H1 (cell line): ENCODE measurements at regions not wholly inside any gene's neighbourhood (a gene's known extent, or its start where the extent isn't known, plus 50 kb on each side); places are given as distances from the start of the nearest gene placed in this dataset.

Experiments
- CTCF ChIA-PET: fragments of 300-600 bp; sonication (Branson Sonifier 250); formaldehyde crosslinking; loops from one replicate; lab custom pipeline; 2021; ENCODE audit not compliant: partially characterized antibody; lab: Charles Lee
- POLR2A ChIA-PET: fragments of 300-600 bp; sonication (Branson Sonifier 250); formaldehyde crosslinking; loops from one replicate; lab custom pipeline; 2021; ENCODE audit warnings: inconsistent platforms; ENCODE audit not compliant: partially characterized antibody; lab: Charles Lee
- DNase-seq, 2 experiments: peaks; one replicate each; pipeline versions ENCODE4 v3.0.0 to v3.0.0-alpha.2; 2010 to 2022; ENCODE audit warnings: low spot score in 2 of 2, low read depth in 1 of 2, mixed read lengths in 1 of 2
- FAIRE-seq: peaks from 2 replicates; lab custom pipeline; 2011; peaks lifted over from hg19 to GRCh38; lab: Jason Lieb, UNC
- H2AFZ ChIP-seq: 2 replicates; pipeline ENCODE4 v1.8.1; 2012; ENCODE audit warnings: low read length, inconsistent platforms
- H2AK5ac ChIP-seq: 2 replicates; pipeline ENCODE4 v1.6.1; 2013; ENCODE audit warnings: low read depth, low read length
- H2BK120ac ChIP-seq: replicated peaks from 2 replicates; pipeline ENCODE3; 2013; ENCODE audit warnings: low read depth, low read length, inconsistent platforms
- H2BK12ac ChIP-seq: 2 replicates; pipeline ENCODE4 v1.6.1; 2013; ENCODE audit warnings: low read depth, low read length
- H2BK15ac ChIP-seq: 2 replicates; pipeline ENCODE4 v1.6.1; 2013; ENCODE audit warnings: low read length
- H2BK20ac ChIP-seq: 2 replicates; pipeline ENCODE4 v1.6.1; 2013; ENCODE audit warnings: low read length
- H2BK5ac ChIP-seq: 2 replicates; pipeline ENCODE4 v1.6.1; 2013; ENCODE audit warnings: low read depth, low read length
- H3K14ac ChIP-seq: 2 replicates; pipeline ENCODE4 v1.6.1; 2013; ENCODE audit warnings: inconsistent platforms; ENCODE audit not compliant: insufficient read length
- H3K18ac ChIP-seq: 2 replicates; pipeline ENCODE4 v1.6.1; 2013; ENCODE audit warnings: low read length; ENCODE audit errors: extremely low read depth
- H3K23ac ChIP-seq: 2 replicates; pipeline ENCODE4 v1.6.1; 2013; ENCODE audit warnings: inconsistent platforms; ENCODE audit not compliant: insufficient read length
- H3K23me2 ChIP-seq: 2 replicates; pipeline ENCODE4 v1.6.1; 2013; ENCODE audit warnings: low read depth, low read length
- H3K27ac ChIP-seq: 2 replicates; pipeline ENCODE4 v1.6.1; 2011; ENCODE audit warnings: low read depth, low read length, inconsistent platforms
- H3K27me3 ChIP-seq, 4 experiments: replicated peaks in 1 of 4; 1 replicate in 1 of 4; 2 replicates in 3 of 4; pipeline versions ENCODE4 v1.6.1 to v1.8.1; 2011 to 2013; ENCODE audit warnings: low read length in 3 of 4, mild to moderate bottlenecking in 3 of 4, inconsistent platforms in 2 of 4, mixed read lengths in 2 of 4, moderate library complexity in 1 of 4; ENCODE audit not compliant: control insufficient read depth in 3 of 4, insufficient read depth in 3 of 4; ENCODE audit errors: extremely low read depth in 1 of 4
- H3K36me3 ChIP-seq, 4 experiments: 2 replicates each; pipeline versions ENCODE4 v1.6.1 to v1.8.1; 2011 to 2013; ENCODE audit warnings: mild to moderate bottlenecking in 4 of 4, low read length in 3 of 4, moderate library complexity in 2 of 4, control low read depth in 1 of 4, inconsistent platforms in 1 of 4; ENCODE audit not compliant: insufficient read depth in 4 of 4, control insufficient read depth in 2 of 4
- H3K4ac ChIP-seq: replicated peaks from 2 replicates; pipeline ENCODE3; 2013; ENCODE audit warnings: low read length, low read depth, mixed read lengths, inconsistent platforms; ENCODE audit not compliant: insufficient read length
- H3K4me1 ChIP-seq, 4 experiments: replicated peaks in 1 of 4; 1 replicate in 1 of 4; 2 replicates in 3 of 4; pipeline versions ENCODE4 v1.6.1 to v1.8.1; 2011 to 2013; ENCODE audit warnings: low read length in 3 of 4, inconsistent platforms in 2 of 4, mixed read lengths in 1 of 4; ENCODE audit not compliant: insufficient read depth in 4 of 4, control insufficient read depth in 3 of 4
- H3K4me2 ChIP-seq, 2 experiments: 2 replicates each; pipeline versions ENCODE4 v1.6.1 to v1.8.1; 2011 to 2013; ENCODE audit warnings: low read depth in 2 of 2, low read length in 2 of 2, control low read depth in 1 of 2, inconsistent platforms in 1 of 2, mild to moderate bottlenecking in 1 of 2; ENCODE audit not compliant: insufficient read depth in 1 of 2
- H3K4me3 ChIP-seq, 4 experiments: fragments of 200-600, 300-600 bp in 1 of 4; sonication (generic), shearing (Covaris generic), sonication (Bioruptor Twin) in 1 of 4; 2 replicates each; pipeline versions ENCODE4 v1.5.1 to v1.8.1; 2011 to 2016; ENCODE audit warnings: low read length in 4 of 4, low read depth in 3 of 4, control low read depth in 2 of 4, inconsistent platforms in 2 of 4, mild to moderate bottlenecking in 2 of 4, mixed read lengths in 1 of 4, moderate library complexity in 1 of 4; ENCODE audit not compliant: insufficient read depth in 2 of 4; ENCODE audit errors: extremely low read depth in 1 of 4
- H3K56ac ChIP-seq: replicated peaks from 2 replicates; pipeline ENCODE3; 2013; ENCODE audit warnings: low read depth, mild to moderate bottlenecking, mixed read lengths, low read length, inconsistent platforms; ENCODE audit not compliant: insufficient read length
- H3K79me1 ChIP-seq: 2 replicates; pipeline ENCODE4 v1.6.1; 2013; ENCODE audit warnings: low read depth, low read length, control low read depth
- H3K79me2 ChIP-seq, 2 experiments: 2 replicates each; pipeline versions ENCODE4 v1.6.1 to v1.8.1; 2012 to 2013; ENCODE audit warnings: low read length in 2 of 2, mild to moderate bottlenecking in 2 of 2, inconsistent platforms in 1 of 2; ENCODE audit not compliant: insufficient read depth in 2 of 2, control insufficient read depth in 1 of 2
- H3K9ac ChIP-seq, 4 experiments: replicated peaks in 1 of 4; 1 replicate in 1 of 4; 2 replicates in 3 of 4; pipeline versions ENCODE4 v1.6.1 to v1.8.1; 2011 to 2013; ENCODE audit warnings: low read depth in 3 of 4, low read length in 3 of 4, control low read depth in 2 of 4, mild to moderate bottlenecking in 2 of 4, moderate library complexity in 2 of 4, inconsistent platforms in 1 of 4; ENCODE audit errors: extremely low read depth in 1 of 4
- H3K9me3 ChIP-seq, 2 experiments: 2 replicates each; pipeline versions ENCODE4 v1.6.1 to v1.8.1; 2012 to 2013; ENCODE audit warnings: mild to moderate bottlenecking in 2 of 2, moderate library complexity in 2 of 2, control low read depth in 1 of 2, inconsistent platforms in 1 of 2, low read depth in 1 of 2, low read length in 1 of 2, mixed read lengths in 1 of 2; ENCODE audit not compliant: insufficient read depth in 2 of 2
- H4K20me1 ChIP-seq, 2 experiments: replicated peaks in 1 of 2; 2 replicates each; pipeline versions ENCODE3 to v1.8.1; 2011 to 2013; ENCODE audit warnings: inconsistent platforms in 2 of 2, low read length in 2 of 2, mild to moderate bottlenecking in 1 of 2; ENCODE audit not compliant: insufficient read depth in 2 of 2, control insufficient read depth in 1 of 2
- H4K5ac ChIP-seq: 2 replicates; pipeline ENCODE4 v1.6.1; 2013; ENCODE audit warnings: low read length, low read depth, mixed read lengths, inconsistent platforms; ENCODE audit not compliant: insufficient read length
- H4K8ac ChIP-seq: 2 replicates; pipeline ENCODE4 v1.8.0; 2013; ENCODE audit warnings: mild to moderate bottlenecking, moderate library complexity, low read length, inconsistent platforms; ENCODE audit not compliant: insufficient read depth; ENCODE audit errors: extremely low read depth
- H4K91ac ChIP-seq: replicated peaks from 2 replicates; pipeline ENCODE3; 2013; ENCODE audit warnings: low read length, mixed read lengths, inconsistent platforms; ENCODE audit not compliant: insufficient read length
- CBX8 ChIP-seq: fragments of 300-800, 300-1000 bp; sonication (generic); IDR thresholded peaks from 2 replicates; pipeline ENCODE4 v1.7.1; 2016; ENCODE audit warnings: low read depth, low read length, borderline replicate concordance
- CREB1 ChIP-seq: IDR thresholded peaks from 2 replicates; pipeline ENCODE4 v1.6.1; 2012; ENCODE audit warnings: inconsistent platforms
- KDM4A ChIP-seq: IDR thresholded peaks from one replicate; pipeline ENCODE4 v1.7.1; 2012; ENCODE audit warnings: low read depth, mild to moderate bottlenecking, moderate library complexity, low read length, inconsistent platforms; ENCODE audit not compliant: severe bottlenecking
- NANOG ChIP-seq: IDR thresholded peaks from 2 replicates; pipeline ENCODE4 v1.6.1; 2011; ENCODE audit warnings: low read length, low read depth, mild to moderate bottlenecking, inconsistent platforms; ENCODE audit not compliant: insufficient read depth, poor library complexity, severe bottlenecking
- POLR2AphosphoS5 ChIP-seq: IDR thresholded peaks from 2 replicates; pipeline ENCODE4 v1.6.1; 2011; ENCODE audit warnings: low read depth, low read length
- RFX5 ChIP-seq: IDR thresholded peaks from 2 replicates; pipeline ENCODE4 v1.6.1; 2011; ENCODE audit warnings: low read depth, low read length, improper control_type of control experiment, borderline replicate concordance
- RNF2 ChIP-seq: fragments of 200-900, 300-1000 bp; sonication (generic); IDR thresholded peaks from 2 replicates; pipeline ENCODE4 v1.7.1; 2016; ENCODE audit warnings: borderline replicate concordance, low read depth, mild to moderate bottlenecking, antibody characterized with exemption, low read length; ENCODE audit not compliant: poor library complexity, severe bottlenecking; ENCODE audit errors: missing control alignments
- SP2 ChIP-seq: IDR thresholded peaks from 2 replicates; pipeline ENCODE4 v1.6.1; 2012; ENCODE audit warnings: mild to moderate bottlenecking, low read length, inconsistent platforms
- SP4 ChIP-seq: IDR thresholded peaks from 2 replicates; pipeline ENCODE4 v1.6.1; 2012; ENCODE audit warnings: low read length, inconsistent platforms
- ZNF274 ChIP-seq: IDR thresholded peaks from 2 replicates; pipeline ENCODE4 v1.7.0; 2012; ENCODE audit warnings: low read length, borderline replicate concordance; ENCODE audit errors: extremely low read depth
- WGBS, 2 experiments: shearing (Covaris generic) in 1 of 2; methylation state at CpG; one replicate each; pipeline versions ENCODE4 v1.1.6 to v1.1.7; 2013 to 2015; ENCODE audit warnings: low lambda C conversion rate in 2 of 2, mixed read lengths in 2 of 2, inconsistent platforms in 1 of 2, low coverage in 1 of 2, missing lambda C conversion rate in 1 of 2; ENCODE audit not compliant: insufficient replicate concordance in 2 of 2, insufficient coverage in 1 of 2, insufficient read length in 1 of 2; ENCODE audit errors: extremely low coverage in 1 of 2, missing lambda C conversion rate in 1 of 2; 5-methylcytosine and 5-hydroxymethylcytosine counted together

GRCh38 chr10:120406376-120406775 is 50.7 kb upstream of the PLPP4 start:
- WGBS, 2 experiments: 83% methylated on average over 4 of the region's 4 CpGs; no CpG with 5 or more reads in 1 of the 2 experiments
- no peak overlapping the region for H2BK12ac ChIP-seq
- no peak overlapping the region for H3K4ac ChIP-seq
- H3K18ac ChIP-seq: no peak overlapping the region
- H4K8ac ChIP-seq: no peak overlapping the region
- no peak for FAIRE-seq
- H4K91ac ChIP-seq: no peak overlapping the region
- no peak for DNase-seq
- CTCF ChIA-PET: interaction anchor here (0.6 to 1.6 kb wide), 2 partner anchors 168 to 695 kb away, joined by 3 to 6 read pairs; no protein-coding TSS in a partner anchor
- H3K27ac ChIP-seq: no peak overlapping the region
- no peak overlapping the region for H3K4me2 ChIP-seq
- H2BK5ac ChIP-seq: no peak overlapping the region
- no peaks in the 10 kb centered on the region for H3K79me1 ChIP-seq
- no peaks in the 10 kb centered on the region for H4K20me1 ChIP-seq
- H3K4me3 ChIP-seq: no peak overlapping the region
- H3K27me3 ChIP-seq: no peaks in the 10 kb centered on the region
- no peak overlapping the region for H2AK5ac ChIP-seq
- no peak overlapping the region for H2BK20ac ChIP-seq
- H2BK120ac ChIP-seq: no peak overlapping the region
- H3K9me3 ChIP-seq: no peaks in the 10 kb centered on the region
- H3K36me3 ChIP-seq: no peaks in the 10 kb centered on the region
- POLR2A ChIA-PET: no interaction called here
- no peak overlapping the region for H4K5ac ChIP-seq
- H3K4me1 ChIP-seq: no peaks in the 10 kb centered on the region; a peak in 1 of 7 replicates
- no peak overlapping the region for H3K14ac ChIP-seq
- peaks cover 2% of the 10 kb centered on the region; the same call in 1 of the 2 replicates for H3K23me2 ChIP-seq
- H3K79me2 ChIP-seq: no peaks in the 10 kb centered on the region
- no peak overlapping the region for H3K56ac ChIP-seq
- H3K23ac ChIP-seq: no peak overlapping the region
- H2BK15ac ChIP-seq: no peak overlapping the region
- TF ChIP-seq CREB1 (no peak), SP2 (no peak), RFX5 (no peak), POLR2AphosphoS5 (no peak), CBX8 (no peak), KDM4A (no peak), NANOG (no peak), SP4 (no peak), ZNF274 (no peak), RNF2 (no peak)
- TF ChIP-seq, all 59 proteins: peak for 0
- Histone ChIP-seq H2AFZ (no peak overlapping the region), H3K9ac (no peak overlapping the region)
